ENCODE measurements at regions not wholly inside any gene's neighbourhood (a gene's known extent, or its start where the extent isn't known, plus 50 kb on each side); places are given as distances from the start of the nearest gene placed in this dataset.
"Not testable (repeated sequence)": the region's sequence is repeated elsewhere in the genome, so short reads cannot be mapped to it uniquely, and the experiment has no call there.

GRCh38 chr10:2887391-2888070 is 179.8 kb upstream of the PFKP start:
- no peak for DNase-seq

- DNase-seq = no peak
Observed at GRCh38 chr10:2886662-2887061, 180.7 kb upstream of the PFKP start.

- DNase-seq = no peak
Observed at GRCh38 chr10:2885288-2886278, 181.8 kb upstream of the PFKP start.

- DNase-seq = not testable (repeated sequence)
Observed at GRCh38 chr10:2883983-2884540, 183.3 kb upstream of the PFKP start.

GRCh38 chr10:2883238-2883637 is 184.1 kb upstream of the PFKP start:
- no peak for DNase-seq

- DNase-seq = no peak
Observed at GRCh38 chr10:2882628-2883027, 184.7 kb upstream of the PFKP start.

GRCh38 chr10:2881720-2882620 is 185.4 kb upstream of the PFKP start:
- no peak for DNase-seq

- not testable (repeated sequence) for DNase-seq
Observed at GRCh38 chr10:2880050-2880449, 187.3 kb upstream of the PFKP start.

- DNase-seq = no peak
Observed at GRCh38 chr10:2878818-2879217, 188.5 kb upstream of the PFKP start.

- DNase-seq = no peak
Observed at GRCh38 chr10:2876032-2876431, 191.3 kb upstream of the PFKP start.

GRCh38 chr10:2874963-2875362 is 192.4 kb upstream of the PFKP start:
- no peak for DNase-seq

GRCh38 chr10:2873769-2874168 is 193.6 kb upstream of the PFKP start:
- no peak for DNase-seq

GRCh38 chr10:2871673-2872219 is 195.6 kb upstream of the PFKP start:
- DNase-seq = no peak

- no peak for DNase-seq
Observed at GRCh38 chr10:2870654-2871053, 196.7 kb upstream of the PFKP start.

- DNase-seq = no peak
Observed at GRCh38 chr10:2867788-2868299, 199.5 kb upstream of the PFKP start.

- no peak for DNase-seq
Observed at GRCh38 chr10:2866569-2866968, 200.8 kb upstream of the PFKP start.

GRCh38 chr10:2861632-2862210 is 205.6 kb upstream of the PFKP start:
- no peak for DNase-seq

GRCh38 chr10:2858452-2858851 is 208.9 kb upstream of the PFKP start:
- DNase-seq = no peak

- no peak for DNase-seq
Observed at GRCh38 chr10:2856598-2856997, 210.8 kb upstream of the PFKP start.

- DNase-seq = no peak
Observed at GRCh38 chr10:2852574-2853323, 214.6 kb upstream of the PFKP start.

GRCh38 chr10:2851566-2851965 is 215.8 kb upstream of the PFKP start:
- DNase-seq = peak; percentile 81
